Type B pancreatic cell (in vitro differentiated cells): ENCODE measurements at regions not wholly inside any gene's neighbourhood (a gene's known extent, or its start where the extent isn't known, plus 50 kb on each side); places are given as distances from the start of the nearest gene placed in this dataset.

Experiments used
- DNase-seq: peaks from one replicate; pipeline ENCODE4 v3.0.0; 2021; ENCODE audit warnings: mixed read lengths; ENCODE audit not compliant: unreplicated experiment; ENCODE audit errors: extremely low spot score
- H3K27ac Mint-ChIP-seq: 2 replicates; pipeline ENCODE4 v1.8.0; 2021; ENCODE audit warnings: mild to moderate bottlenecking, mixed read lengths
- H3K27me3 Mint-ChIP-seq: 2 replicates; pipeline ENCODE4 v1.8.0; 2021; ENCODE audit warnings: mixed read lengths
- H3K36me3 Mint-ChIP-seq: 2 replicates; pipeline ENCODE4 v1.8.0; 2021; ENCODE audit warnings: mixed read lengths
- H3K4me1 Mint-ChIP-seq: one replicate; pipeline ENCODE4 v1.8.0; 2021; ENCODE audit warnings: mixed read lengths; ENCODE audit not compliant: unreplicated experiment
- H3K4me3 Mint-ChIP-seq: 2 replicates; pipeline ENCODE4 v1.8.0; 2021; ENCODE audit warnings: mild to moderate bottlenecking, mixed read lengths
- H3K9me3 Mint-ChIP-seq: 2 replicates; pipeline ENCODE4 v1.8.0; 2021; ENCODE audit warnings: mixed read lengths
- CTCF ChIP-seq: fragments of 200-600 bp; sonication (generic); conservative IDR thresholded peaks from 2 replicates; pipeline ENCODE4 v1.5.0; 2021; ENCODE audit warnings: antibody characterized with exemption, mild to moderate bottlenecking

GRCh38 chr19:30781047-30781446, 408.9 kb downstream of the ZNF536 start:
- no peak for TF ChIP-seq CTCF
- Mint-ChIP-seq H3K4me1 (peaks cover 20% of the 10 kb centered on the region), H3K27me3 (peaks cover 42% of the 10 kb centered on the region), H3K4me3 (no peak overlapping the region), H3K9me3 (peaks cover 5% of the 10 kb centered on the region), H3K36me3 (no peaks in the 10 kb centered on the region), H3K27ac (no peak overlapping the region)
- no peak for DNase-seq

DNA sequence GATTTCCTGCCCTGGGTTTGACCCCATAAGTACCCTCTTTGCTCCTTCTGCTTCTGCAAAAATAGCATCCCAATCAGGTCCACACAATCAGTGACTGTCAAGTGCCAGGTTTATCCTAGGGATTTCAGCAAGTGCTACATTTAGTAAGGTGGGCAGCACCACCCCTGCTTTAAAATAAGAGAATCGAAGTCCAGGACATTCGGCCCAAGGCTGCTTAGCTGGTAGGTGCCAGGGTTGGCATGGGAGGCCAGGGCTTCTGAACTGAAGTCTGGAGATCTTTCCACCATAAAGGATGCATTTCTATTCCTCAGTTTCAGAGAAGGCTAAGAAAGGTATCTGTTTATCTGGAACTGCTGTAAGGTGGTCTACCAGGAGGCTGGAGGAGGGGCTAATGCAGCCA, 408.3 kb downstream of the ZNF536 start:
- H3K27me3 Mint-ChIP-seq: peaks cover 42% of the 10 kb centered on the region
- H3K4me1 Mint-ChIP-seq: peaks cover 20% of the 10 kb centered on the region
- TF ChIP-seq CTCF: no peak
- no peaks in the 10 kb centered on the region for H3K36me3 Mint-ChIP-seq
- H3K27ac Mint-ChIP-seq: no peak overlapping the region
- H3K9me3 Mint-ChIP-seq: peaks cover 5% of the 10 kb centered on the region
- no peak overlapping the region for H3K4me3 Mint-ChIP-seq
- DNase-seq: no peak

DNA sequence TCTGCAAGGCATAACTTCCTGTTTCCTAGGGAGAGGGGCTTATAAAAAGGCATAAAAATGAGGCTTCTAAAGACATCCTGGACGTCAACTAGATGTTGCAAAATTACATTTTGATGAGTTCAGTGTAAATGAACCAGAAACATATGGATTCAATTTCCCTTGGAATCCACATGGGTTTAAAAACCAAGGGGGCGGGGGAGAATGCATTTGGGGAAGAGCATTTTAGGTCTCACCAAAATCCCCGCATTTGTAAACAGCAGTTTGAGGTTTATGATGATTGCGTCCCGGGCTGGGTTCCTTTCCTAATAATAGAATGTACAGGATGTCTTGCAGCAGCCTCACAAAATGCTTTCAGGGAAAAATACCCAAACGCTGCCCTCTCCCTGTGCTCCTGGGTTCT, 407.8 kb downstream of the ZNF536 start:
- no peaks in the 10 kb centered on the region for H3K36me3 Mint-ChIP-seq
- H3K27ac Mint-ChIP-seq: no peak overlapping the region
- H3K4me1 Mint-ChIP-seq: peaks cover 20% of the 10 kb centered on the region
- H3K9me3 Mint-ChIP-seq: peaks cover 5% of the 10 kb centered on the region
- DNase-seq: no peak
- peaks cover 41% of the 10 kb centered on the region for H3K27me3 Mint-ChIP-seq
- TF ChIP-seq CTCF: no peak
- peak overlapping the region; percentile 51 for H3K4me3 Mint-ChIP-seq

- TF ChIP-seq CTCF: no peak
- DNase-seq: no peak
- H3K4me3 Mint-ChIP-seq: no peak overlapping the region
- H3K36me3 Mint-ChIP-seq: no peaks in the 10 kb centered on the region
- no peak overlapping the region for H3K27ac Mint-ChIP-seq
- H3K9me3 Mint-ChIP-seq: peaks cover 5% of the 10 kb centered on the region
- H3K4me1 Mint-ChIP-seq: peaks cover 20% of the 10 kb centered on the region
- peaks cover 39% of the 10 kb centered on the region for H3K27me3 Mint-ChIP-seq
These were observed 407.0 kb downstream of the ZNF536 start for GRCh38 chr19:30778961-30779715.

DNA sequence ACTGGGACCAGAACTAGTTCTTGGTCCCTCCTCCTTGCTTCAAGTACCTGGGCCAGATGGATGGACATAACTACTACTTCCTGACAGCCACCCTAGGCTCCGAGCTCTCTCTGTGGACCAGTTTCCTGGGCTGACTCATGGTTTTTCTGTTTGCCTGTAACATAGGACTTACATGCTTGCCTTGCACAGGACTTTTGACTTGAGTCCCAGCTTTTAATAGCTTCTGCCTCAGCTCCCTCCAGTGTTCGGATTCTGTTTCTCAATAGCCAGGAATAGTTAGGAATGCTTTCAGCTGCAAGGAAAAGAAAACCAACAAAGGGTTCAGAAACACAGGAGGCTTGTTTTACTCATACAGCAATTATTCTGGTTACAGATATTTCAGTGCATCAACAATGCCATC, 405.9 kb downstream of the ZNF536 start:
- no peak for DNase-seq
- Mint-ChIP-seq H3K27ac (no peak overlapping the region), H3K36me3 (no peaks in the 10 kb centered on the region), H3K27me3 (peaks cover 32% of the 10 kb centered on the region), H3K4me1 (peaks cover 20% of the 10 kb centered on the region), H3K9me3 (peaks cover 5% of the 10 kb centered on the region), H3K4me3 (no peak overlapping the region)
- TF ChIP-seq CTCF: no peak
